ENCODE measurements at regions not wholly inside any gene's neighbourhood (a gene's known extent, or its start where the extent isn't known, plus 50 kb on each side); places are given as distances from the start of the nearest gene placed in this dataset.
A peak's percentile ranks its signal among the peaks of the same experiment; 100 is the strongest.

- no peak for TF ChIP-seq CTCF (IDR thresholded peaks at IDR 0.05)
- no peak for TF ChIP-seq POLR2A (IDR thresholded peaks at IDR 0.05)
- intact Hi-C loops (cut with DNase I; ENCODE audit: low total_unique reads) = no loop called here
- Histone ChIP-seq H3K9me3 (no peaks in the 10 kb centered on the region), H3K4me1 (no peaks in the 10 kb centered on the region), H3K36me3 (ENCODE audit: low read depth, missing control alignments) (no peaks in the 10 kb centered on the region), H3K4me3 (no peak overlapping the region), H3K27ac (no peak overlapping the region), H3K27me3 (no peaks in the 10 kb centered on the region)
- 83 to 90% methylated on average over 7 of the region's 7 CpGs for WGBS, 2 donors
- no peak for DNase-seq
These were observed 494.1 kb downstream of the CDH11 start for GRCh38 chr16:64627781-64628180.

- no peaks in the 10 kb centered on the region for H3K36me3 ChIP-seq (ENCODE audit: low read depth, missing control alignments)
- intact Hi-C loops (cut with DNase I; ENCODE audit: low total_unique reads) = no loop called here
- H3K4me3 ChIP-seq = no peak overlapping the region
- H3K27me3 ChIP-seq = no peaks in the 10 kb centered on the region
- WGBS, 2 donors = 90 to 91% methylated on average over 4 of the region's 4 CpGs
- H3K4me1 ChIP-seq = no peaks in the 10 kb centered on the region
- no peak overlapping the region for H3K27ac ChIP-seq
- TF ChIP-seq POLR2A (IDR thresholded peaks at IDR 0.05) = no peak
- no peak for TF ChIP-seq CTCF (IDR thresholded peaks at IDR 0.05)
- peak; percentile 24 for DNase-seq
- no peaks in the 10 kb centered on the region for H3K9me3 ChIP-seq
These were observed 494.6 kb downstream of the CDH11 start for GRCh38 chr16:64627288-64627687.

GRCh38 chr16:64626776-64627175, 495.1 kb downstream of the CDH11 start:
- Histone ChIP-seq H3K36me3 (ENCODE audit: low read depth, missing control alignments) (no peaks in the 10 kb centered on the region), H3K4me3 (no peak overlapping the region), H3K27ac (no peak overlapping the region), H3K4me1 (no peaks in the 10 kb centered on the region), H3K27me3 (no peaks in the 10 kb centered on the region), H3K9me3 (no peaks in the 10 kb centered on the region)
- 82 to 87% methylated on average over 2 of the region's 2 CpGs for WGBS, 2 donors
- no peak for DNase-seq
- intact Hi-C loops (cut with DNase I; ENCODE audit: low total_unique reads) = no loop called here
- TF ChIP-seq POLR2A (IDR thresholded peaks at IDR 0.05) (no peak), CTCF (IDR thresholded peaks at IDR 0.05) (no peak)

- TF ChIP-seq CTCF (IDR thresholded peaks at IDR 0.05) (no peak), POLR2A (IDR thresholded peaks at IDR 0.05) (no peak)
- H3K27ac ChIP-seq = no peak overlapping the region
- no peaks in the 10 kb centered on the region for H3K9me3 ChIP-seq
- WGBS, 2 donors = 71 to 72% methylated on average over 1 of the region's 1 CpG
- H3K4me3 ChIP-seq = no peak overlapping the region
- no peak for DNase-seq
- intact Hi-C loops (cut with DNase I; ENCODE audit: low total_unique reads) = no loop called here
- H3K4me1 ChIP-seq = no peaks in the 10 kb centered on the region
- no peaks in the 10 kb centered on the region for H3K27me3 ChIP-seq
- H3K36me3 ChIP-seq (ENCODE audit: low read depth, missing control alignments) = no peaks in the 10 kb centered on the region
These were observed 500.2 kb downstream of the CDH11 start for GRCh38 chr16:64621616-64622015.

- H3K27me3 ChIP-seq = no peaks in the 10 kb centered on the region
- TF ChIP-seq CTCF (IDR thresholded peaks at IDR 0.05) (no peak), POLR2A (IDR thresholded peaks at IDR 0.05) (no peak)
- intact Hi-C loops (cut with DNase I; ENCODE audit: low total_unique reads) = no loop called here
- H3K27ac ChIP-seq = no peak overlapping the region
- H3K4me1 ChIP-seq = no peaks in the 10 kb centered on the region
- H3K4me3 ChIP-seq = no peak overlapping the region
- 94 to 97% methylated on average over 1 of the region's 1 CpG for WGBS, 2 donors
- H3K36me3 ChIP-seq (ENCODE audit: low read depth, missing control alignments) = no peaks in the 10 kb centered on the region
- no peak for DNase-seq
- no peaks in the 10 kb centered on the region for H3K9me3 ChIP-seq
These were observed 503.9 kb downstream of the CDH11 start for GRCh38 chr16:64617836-64618476.

Measured in testis (tissue), 2 donors.